HEK293 (cell line): ENCODE measurements at regions not wholly inside any gene's neighbourhood (a gene's known extent, or its start where the extent isn't known, plus 50 kb on each side); places are given as distances from the start of the nearest gene placed in this dataset.

Experiments used
- CTCF ChIA-PET: fragments of 350-600 bp; formaldehyde crosslinking; extraction: SDS; loops from one replicate; lab custom pipeline; 2021; ENCODE audit warnings: antibody characterized with exemption; lab: Yijun Ruan, JAX
- POLR2A ChIA-PET: fragments of 300-600 bp; formaldehyde crosslinking; extraction: SDS; loops from one replicate; lab custom pipeline; 2020; ENCODE audit warnings: antibody characterized with exemption, inconsistent platforms; lab: Yijun Ruan, JAX
- H3K27ac ChIP-seq: fragments of 200-500 bp; sonication (Bioruptor generic); 2 replicates; pipeline ENCODE4 v1.5.1; 2014; ENCODE audit warnings: low read depth, low read length, control low read depth, inconsistent platforms; ENCODE audit errors: extremely low read depth
- H3K36me3 ChIP-seq, 2 experiments: fragments of 200-500 bp in 1 of 2; sonication (Bioruptor generic) in 1 of 2; 1 replicate in 1 of 2; 2 replicates in 1 of 2; pipeline ENCODE4 v1.5.1; 2014 to 2017; ENCODE audit warnings: inconsistent platforms in 2 of 2, low read length in 2 of 2; ENCODE audit not compliant: control insufficient read depth in 2 of 2, insufficient read depth in 1 of 2
- H3K4me1 ChIP-seq: fragments of 200-500 bp; sonication (Bioruptor generic); 2 replicates; pipeline ENCODE4 v1.5.1; 2014; ENCODE audit warnings: mild to moderate bottlenecking, low read length, inconsistent platforms; ENCODE audit not compliant: control insufficient read depth, insufficient read depth
- H3K4me3 ChIP-seq: 2 replicates; pipeline ENCODE4 v1.5.1; 2011; ENCODE audit warnings: low read depth, mild to moderate bottlenecking, control low read depth, low read length, moderate library complexity
- H3K9me3 ChIP-seq: fragments of 200-500 bp; sonication (Bioruptor generic); 2 replicates; pipeline ENCODE4 v1.5.1; 2014; ENCODE audit warnings: low read depth, low read length, inconsistent platforms; ENCODE audit not compliant: control insufficient read depth, insufficient read depth
- GLI2 ChIP-seq: fragments of 450-650 bp; formaldehyde crosslinking; IDR thresholded peaks from 2 replicates; pipeline ENCODE4; 2017; ENCODE audit warnings: missing biosample characterization, missing genetic modification characterization, low read depth, borderline replicate concordance
- KLF16 ChIP-seq: fragments of 450-650 bp; formaldehyde crosslinking; IDR thresholded peaks from 2 replicates; pipeline ENCODE4 v1.5.1; 2017; ENCODE audit warnings: missing biosample characterization, missing genetic modification characterization
- KLF17 ChIP-seq: fragments of 450-650 bp; formaldehyde crosslinking; IDR thresholded peaks from 2 replicates; pipeline ENCODE4 v1.5.1; 2016; ENCODE audit warnings: missing biosample characterization, missing genetic modification characterization
- KLF9 ChIP-seq: fragments of 450-650 bp; formaldehyde crosslinking; IDR thresholded peaks from 2 replicates; pipeline ENCODE4 v1.5.1; 2016; ENCODE audit warnings: missing biosample characterization, missing genetic modification characterization, low read depth
- MZF1 ChIP-seq: fragments of 450-650 bp; formaldehyde crosslinking; IDR thresholded peaks from 2 replicates; pipeline ENCODE4 v1.5.1; 2017; ENCODE audit warnings: missing biosample characterization, missing genetic modification characterization, borderline replicate concordance
- PRDM1 ChIP-seq: fragments of 450-650 bp; formaldehyde crosslinking; IDR thresholded peaks from 2 replicates; pipeline ENCODE4; 2016; ENCODE audit warnings: missing biosample characterization, missing genetic modification characterization
- TCF7L2 ChIP-seq: IDR thresholded peaks from 2 replicates; pipeline ENCODE4 v1.6.1; 2011; ENCODE audit warnings: low read depth, mild to moderate bottlenecking, inconsistent platforms, low read length, moderate library complexity, borderline replicate concordance
- ZBTB21 ChIP-seq: fragments of 450-650 bp; formaldehyde crosslinking; IDR thresholded peaks from 2 replicates; pipeline ENCODE4 v1.5.1; 2017; ENCODE audit warnings: missing biosample characterization, missing genetic modification characterization
- ZBTB26 ChIP-seq: fragments of 450-650 bp; formaldehyde crosslinking; optimal IDR thresholded peaks from 2 replicates; pipeline ENCODE3; 2016; ENCODE audit warnings: missing biosample characterization, mild to moderate bottlenecking, missing genetic modification characterization
- ZBTB49 ChIP-seq: fragments of 450-650 bp; formaldehyde crosslinking; IDR thresholded peaks from 2 replicates; pipeline ENCODE4 v1.5.1; 2016; ENCODE audit warnings: missing biosample characterization, missing genetic modification characterization, low read depth
- ZFP41 ChIP-seq: fragments of 450-650 bp; formaldehyde crosslinking; IDR thresholded peaks from 2 replicates; pipeline ENCODE4 v1.5.1; 2016; ENCODE audit warnings: missing biosample characterization, missing genetic modification characterization, borderline replicate concordance
- ZNF157 ChIP-seq: fragments of 450-650 bp; formaldehyde crosslinking; IDR thresholded peaks from 2 replicates; pipeline ENCODE4 v1.5.1; 2016; ENCODE audit warnings: missing biosample characterization, missing genetic modification characterization
- ZNF16 ChIP-seq: fragments of 450-650 bp; formaldehyde crosslinking; IDR thresholded peaks from 2 replicates; pipeline ENCODE4 v1.5.1; 2016; ENCODE audit warnings: low read depth, missing biosample characterization, missing genetic modification characterization
- ZNF18 ChIP-seq: fragments of 450-650 bp; formaldehyde crosslinking; IDR thresholded peaks from 2 replicates; pipeline ENCODE4 v1.5.1; 2016; ENCODE audit warnings: missing biosample characterization, missing genetic modification characterization
- ZNF202 ChIP-seq: fragments of 450-650 bp; formaldehyde crosslinking; IDR thresholded peaks from 2 replicates; pipeline ENCODE4 v1.5.1; 2016; ENCODE audit warnings: missing biosample characterization, missing genetic modification characterization, borderline replicate concordance
- ZNF223 ChIP-seq: fragments of 450-650 bp; formaldehyde crosslinking; IDR thresholded peaks from 2 replicates; pipeline ENCODE4 v1.5.1; 2016; ENCODE audit warnings: missing biosample characterization, missing genetic modification characterization
- ZNF26 ChIP-seq: fragments of 450-650 bp; formaldehyde crosslinking; IDR thresholded peaks from 2 replicates; pipeline ENCODE4 v1.5.1; 2016; ENCODE audit warnings: missing biosample characterization, missing genetic modification characterization
- ZNF335 ChIP-seq: fragments of 450-650 bp; formaldehyde crosslinking; conservative IDR thresholded peaks from 2 replicates; pipeline ENCODE4 v1.5.1; 2016; ENCODE audit warnings: missing biosample characterization, missing genetic modification characterization
- ZNF350 ChIP-seq: fragments of 450-650 bp; formaldehyde crosslinking; IDR thresholded peaks from 2 replicates; pipeline ENCODE4 v1.5.0; 2017; ENCODE audit warnings: missing biosample characterization, mild to moderate bottlenecking, missing genetic modification characterization
- ZNF416 ChIP-seq: fragments of 450-650 bp; formaldehyde crosslinking; IDR thresholded peaks from 2 replicates; pipeline ENCODE4 v1.5.1; 2016; ENCODE audit warnings: missing biosample characterization, missing genetic modification characterization
- ZNF488 ChIP-seq: fragments of 450-650 bp; formaldehyde crosslinking; IDR thresholded peaks from 2 replicates; pipeline ENCODE4 v1.5.1; 2016; ENCODE audit warnings: missing biosample characterization, missing genetic modification characterization
- ZNF501 ChIP-seq: fragments of 450-650 bp; formaldehyde crosslinking; IDR thresholded peaks from 2 replicates; pipeline ENCODE4 v1.5.1; 2016; ENCODE audit warnings: missing biosample characterization, missing genetic modification characterization
- ZNF580 ChIP-seq: fragments of 450-650 bp; formaldehyde crosslinking; IDR thresholded peaks from 2 replicates; pipeline ENCODE4 v1.5.1; 2016; ENCODE audit warnings: missing biosample characterization, missing genetic modification characterization
- ZNF624 ChIP-seq: fragments of 450-650 bp; formaldehyde crosslinking; IDR thresholded peaks from 2 replicates; pipeline ENCODE4 v1.5.1; 2017; ENCODE audit warnings: missing biosample characterization, missing genetic modification characterization
- ZNF677 ChIP-seq: fragments of 450-650 bp; IDR thresholded peaks from 2 replicates; pipeline ENCODE4 v1.5.0; 2018; ENCODE audit warnings: missing biosample characterization, mild to moderate bottlenecking, missing genetic modification characterization, moderate library complexity
- ZNF837 ChIP-seq: fragments of 450-650 bp; formaldehyde crosslinking; IDR thresholded peaks from 2 replicates; pipeline ENCODE4 v1.5.1; 2016; ENCODE audit warnings: missing biosample characterization, missing genetic modification characterization
- ZSCAN4 ChIP-seq: fragments of 450-650 bp; formaldehyde crosslinking; IDR thresholded peaks from 2 replicates; pipeline ENCODE4 v1.5.1; 2017; ENCODE audit warnings: missing biosample characterization, missing genetic modification characterization

GRCh38 chr4:124910327-124910726, 197.8 kb upstream of the ANKRD50 start:
- no peak overlapping the region for H3K27ac ChIP-seq
- H3K4me3 ChIP-seq: no peak overlapping the region
- H3K9me3 ChIP-seq: no peaks in the 10 kb centered on the region
- TF ChIP-seq GLI2 (tag by site-specific recombination): no peak
- no peak for TF ChIP-seq ZFP41 (tag by site-specific recombination)
- TF ChIP-seq ZBTB26 (tag by site-specific recombination): no peak
- no peak for TF ChIP-seq PRDM1 (tag by site-specific recombination)
- no peak for TF ChIP-seq ZNF202 (tag by site-specific recombination)
- no peak for TF ChIP-seq ZNF488 (tag by site-specific recombination)
- TF ChIP-seq ZBTB49 (tag by site-specific recombination): no peak
- no peak for TF ChIP-seq ZNF223 (tag by site-specific recombination)
- no peak for TF ChIP-seq ZNF157 (tag by site-specific recombination)
- TF ChIP-seq ZNF501 (tag by site-specific recombination): no peak
- TF ChIP-seq ZNF335 (tag by site-specific recombination): no peak
- TF ChIP-seq ZNF837 (tag by site-specific recombination): no peak
- no peak for TF ChIP-seq ZNF350
- TF ChIP-seq KLF16 (tag by site-specific recombination): no peak
- no peak for TF ChIP-seq ZNF580 (tag by site-specific recombination)
- no peak for TF ChIP-seq ZSCAN4 (tag by site-specific recombination)
- TF ChIP-seq MZF1 (tag by site-specific recombination): no peak
- TF ChIP-seq ZNF677 (tag by site-specific recombination): no peak
- ChIA-PET CTCF (no interaction called here), POLR2A (no interaction called here)
- no peaks in the 10 kb centered on the region for H3K36me3 ChIP-seq
- H3K4me1 ChIP-seq: no peaks in the 10 kb centered on the region

- CTCF ChIA-PET: no interaction called here
- POLR2A ChIA-PET: no interaction called here
- H3K9me3 ChIP-seq: no peaks in the 10 kb centered on the region
- no peak overlapping the region for H3K27ac ChIP-seq
- no peaks in the 10 kb centered on the region for H3K36me3 ChIP-seq
- no peak overlapping the region for H3K4me3 ChIP-seq
- H3K4me1 ChIP-seq: 0 out of 2 replicates have a peak, but pooled peaks cover 3% of the 10 kb centered on the region
- TF ChIP-seq ZNF624 (tag by site-specific recombination) (no peak), ZNF16 (no peak), KLF9 (tag by site-specific recombination) (no peak), TCF7L2 (no peak), KLF17 (tag by site-specific recombination) (no peak), ZNF18 (no peak), ZNF26 (tag by site-specific recombination) (no peak), ZNF501 (tag by site-specific recombination) (no peak), ZNF416 (tag by site-specific recombination) (no peak), ZBTB21 (tag by site-specific recombination) (no peak)
Measured at GRCh38 chr4:124907881-124908280, 195.3 kb upstream of the ANKRD50 start.
